H9 (cell line): ENCODE measurements at regions not wholly inside any gene's neighbourhood (a gene's known extent, or its start where the extent isn't known, plus 50 kb on each side); places are given as distances from the start of the nearest gene placed in this dataset.

Experiments
- DNase-seq: peaks from one replicate; pipeline ENCODE4 v3.0.0-alpha.2; 2017
- H2AFZ ChIP-seq: one replicate; pipeline ENCODE4 v1.6.1; 2013; ENCODE audit warnings: mild to moderate bottlenecking, low read length, control low read depth, moderate library complexity
- H2AK5ac ChIP-seq: 2 replicates; pipeline ENCODE4 v1.6.1; 2013; ENCODE audit warnings: low read length, control low read depth, mixed read lengths; ENCODE audit not compliant: insufficient read length
- H2BK120ac ChIP-seq: one replicate; pipeline ENCODE4 v1.6.1; 2013; ENCODE audit warnings: low read depth, mild to moderate bottlenecking, low read length, control low read depth, inconsistent platforms; ENCODE audit not compliant: poor library complexity, severe bottlenecking
- H2BK12ac ChIP-seq: 2 replicates; pipeline ENCODE4 v1.6.1; 2013; ENCODE audit warnings: low read length, control low read depth, mixed read lengths, low read depth; ENCODE audit not compliant: insufficient read length
- H2BK15ac ChIP-seq: 2 replicates; pipeline ENCODE4 v1.6.1; 2013; ENCODE audit warnings: low read depth, low read length, control low read depth
- H2BK20ac ChIP-seq: one replicate; pipeline ENCODE4 v1.6.1; 2013; ENCODE audit warnings: low read depth, mild to moderate bottlenecking, low read length, control low read depth, inconsistent platforms; ENCODE audit not compliant: poor library complexity, severe bottlenecking
- H2BK5ac ChIP-seq: 2 replicates; pipeline ENCODE4 v1.6.1; 2013; ENCODE audit warnings: low read length, control low read depth, mixed read lengths; ENCODE audit not compliant: insufficient read length
- H3K14ac ChIP-seq: 2 replicates; pipeline ENCODE4 v1.6.1; 2013; ENCODE audit warnings: low read length, control low read depth; ENCODE audit not compliant: insufficient read depth
- H3K18ac ChIP-seq: 2 replicates; pipeline ENCODE4 v1.6.1; 2013; ENCODE audit warnings: low read depth, mild to moderate bottlenecking, mixed read lengths, low read length, control low read depth; ENCODE audit not compliant: insufficient read length
- H3K23ac ChIP-seq: 2 replicates; pipeline ENCODE4 v1.6.1; 2013; ENCODE audit warnings: low read length, control low read depth, mixed read lengths, low read depth; ENCODE audit not compliant: insufficient read length
- H3K23me2 ChIP-seq: 2 replicates; pipeline ENCODE4 v1.6.1; 2013; ENCODE audit warnings: low read depth, mild to moderate bottlenecking, mixed read lengths, low read length, control low read depth; ENCODE audit not compliant: insufficient read length, poor library complexity, severe bottlenecking
- H3K27ac ChIP-seq: 2 replicates; pipeline ENCODE4 v1.5.1; 2013; ENCODE audit warnings: low read length, control low read depth, mixed read lengths, low read depth; ENCODE audit not compliant: insufficient read length
- H3K27me3 ChIP-seq: 2 replicates; pipeline ENCODE4 v1.6.1; 2013; ENCODE audit warnings: low read length, control low read depth, inconsistent platforms; ENCODE audit not compliant: insufficient read depth
- H3K4ac ChIP-seq: 2 replicates; pipeline ENCODE4 v1.6.1; 2013; ENCODE audit warnings: low read depth, mild to moderate bottlenecking, control low read depth, inconsistent platforms, low read length, moderate library complexity
- H3K4me1 ChIP-seq: 2 replicates; pipeline ENCODE4 v1.6.1; 2013; ENCODE audit warnings: low read length, control low read depth, inconsistent platforms; ENCODE audit not compliant: insufficient read depth
- H3K4me2 ChIP-seq: 2 replicates; pipeline ENCODE4 v1.6.1; 2013; ENCODE audit warnings: low read length, control low read depth, mixed read lengths; ENCODE audit not compliant: insufficient read length, insufficient read depth
- H3K56ac ChIP-seq: 2 replicates; pipeline ENCODE4 v1.6.1; 2013; ENCODE audit warnings: low read depth, mild to moderate bottlenecking, mixed read lengths, low read length, control low read depth; ENCODE audit not compliant: insufficient read length
- H3K79me1 ChIP-seq: 2 replicates; pipeline ENCODE4 v1.6.1; 2013; ENCODE audit warnings: low read depth, mild to moderate bottlenecking, moderate library complexity, low read length, control low read depth, inconsistent platforms; ENCODE audit not compliant: insufficient read depth, poor library complexity, severe bottlenecking
- H3K79me2 ChIP-seq: 2 replicates; pipeline ENCODE4 v1.6.1; 2013; ENCODE audit warnings: low read length, control low read depth, inconsistent platforms; ENCODE audit not compliant: insufficient read depth
- H3K9ac ChIP-seq: 2 replicates; pipeline ENCODE4 v1.6.1; 2013; ENCODE audit warnings: low read length, control low read depth, mixed read lengths; ENCODE audit not compliant: insufficient read length; ENCODE audit errors: extremely low read depth
- H3K9me3 ChIP-seq: one replicate; pipeline ENCODE4 v1.6.1; 2013; ENCODE audit warnings: low read depth, low read length, inconsistent platforms; ENCODE audit not compliant: control insufficient read depth
- H3T11ph ChIP-seq: one replicate; pipeline ENCODE4 v1.6.1; 2013; ENCODE audit warnings: mild to moderate bottlenecking, low read length, control low read depth, inconsistent platforms
- H4K20me1 ChIP-seq: one replicate; pipeline ENCODE4 v1.6.1; 2013; ENCODE audit not compliant: control insufficient read depth, insufficient read length, insufficient read depth
- H4K5ac ChIP-seq: 2 replicates; pipeline ENCODE4 v1.6.1; 2013; ENCODE audit warnings: low read depth, mild to moderate bottlenecking, mixed read lengths, low read length, control low read depth; ENCODE audit not compliant: insufficient read length
- H4K8ac ChIP-seq: replicated peaks from 2 replicates; pipeline ENCODE4 v1.6.1; 2013; ENCODE audit warnings: low read length, control low read depth, mixed read lengths, low read depth; ENCODE audit not compliant: insufficient read length
- H4K91ac ChIP-seq: 2 replicates; pipeline ENCODE4 v1.6.1; 2013; ENCODE audit warnings: low read depth, mild to moderate bottlenecking, moderate library complexity, mixed read lengths, low read length, control low read depth; ENCODE audit not compliant: insufficient read length
- H3K27ac Mint-ChIP-seq, 3 experiments: 2 replicates in 2 of 3; 3 replicates in 1 of 3; pipeline ENCODE4 v1.8.0; 2020 to 2021; ENCODE audit warnings: mixed read lengths in 3 of 3, mild to moderate bottlenecking in 1 of 3, moderate library complexity in 1 of 3
- H3K27me3 Mint-ChIP-seq: 2 replicates; pipeline ENCODE4 v1.8.0; 2021; ENCODE audit warnings: low read depth, mild to moderate bottlenecking, moderate library complexity, mixed read lengths
- H3K36me3 Mint-ChIP-seq, 3 experiments: 2 replicates in 2 of 3; 3 replicates in 1 of 3; pipeline ENCODE4 v1.8.0; 2020 to 2021; ENCODE audit warnings: low read depth in 3 of 3, mixed read lengths in 3 of 3; ENCODE audit not compliant: insufficient read depth in 1 of 3
- H3K4me1 Mint-ChIP-seq, 2 experiments: 2 replicates each; pipeline ENCODE4 v1.8.0; 2020; ENCODE audit warnings: mixed read lengths in 2 of 2
- H3K4me3 Mint-ChIP-seq, 2 experiments: 2 replicates in 1 of 2; 3 replicates in 1 of 2; pipeline ENCODE4 v1.8.0; 2020 to 2021; ENCODE audit warnings: mild to moderate bottlenecking in 2 of 2, mixed read lengths in 2 of 2, moderate library complexity in 1 of 2
- H3K9me3 Mint-ChIP-seq, 2 experiments: 2 replicates in 1 of 2; 3 replicates in 1 of 2; pipeline ENCODE4 v1.8.0; 2020; ENCODE audit warnings: mild to moderate bottlenecking in 2 of 2, mixed read lengths in 2 of 2, moderate library complexity in 1 of 2
- CTCF ChIP-seq: fragments of 200-600 bp; sonication (generic); conservative IDR thresholded peaks from 3 replicates; pipeline ENCODE4 v1.8.0; 2021; ENCODE audit warnings: antibody characterized with exemption, mild to moderate bottlenecking
- WGBS: extraction: QIAGEN DNeasy Blood & Tissue Kit; methylation state at CpG from one replicate; pipeline ENCODE4 v1.1.7; 2013; ENCODE audit warnings: missing lambda C conversion rate, low lambda C conversion rate, mixed read lengths; ENCODE audit not compliant: insufficient read length; ENCODE audit errors: extremely low coverage; 5-methylcytosine and 5-hydroxymethylcytosine counted together

- WGBS: no CpG with 5 or more reads among the region's 3 CpGs
- H3K23ac ChIP-seq: no peak overlapping the region
- no peak overlapping the region for H3K9ac ChIP-seq
- H4K20me1 ChIP-seq: no peaks in the 10 kb centered on the region
- no peak for DNase-seq
- no peak for TF ChIP-seq CTCF
- peaks cover under 1% of the 10 kb centered on the region; the same call in 1 of the 2 replicates for H3K4me1 ChIP-seq
- H3T11ph ChIP-seq: no peak overlapping the region
- Mint-ChIP-seq H3K27me3 (peaks cover 28% of the 10 kb centered on the region), H3K4me3 (no peak overlapping the region), H3K36me3 (no peaks in the 10 kb centered on the region), H3K27ac (no peak overlapping the region), H3K4me1 (peaks cover 14 to 28% of the 10 kb centered on the region in 2 experiments), H3K9me3 (no peaks in the 10 kb centered on the region; a peak in 1 of 5 replicates)
- H3K4ac ChIP-seq: no peak overlapping the region
- H3K4me2 ChIP-seq: no peak overlapping the region
- H4K8ac ChIP-seq: no peak overlapping the region
- no peak overlapping the region for H2BK15ac ChIP-seq
- no peak overlapping the region for H3K27ac ChIP-seq
- H2BK20ac ChIP-seq: no peak overlapping the region
- no peak overlapping the region for H2BK5ac ChIP-seq
- H2BK12ac ChIP-seq: no peak overlapping the region
- H3K56ac ChIP-seq: no peak overlapping the region
- H2AFZ ChIP-seq: no peak overlapping the region
- no peak overlapping the region for H2BK120ac ChIP-seq
- H3K79me1 ChIP-seq: no peaks in the 10 kb centered on the region
- H3K27me3 ChIP-seq: no peaks in the 10 kb centered on the region
- H3K14ac ChIP-seq: no peak overlapping the region
- no peak overlapping the region for H2AK5ac ChIP-seq
- no peaks in the 10 kb centered on the region for H3K9me3 ChIP-seq
- no peak overlapping the region for H4K5ac ChIP-seq
- H3K18ac ChIP-seq: no peak overlapping the region
- H3K23me2 ChIP-seq: no peaks in the 10 kb centered on the region
- no peak overlapping the region for H4K91ac ChIP-seq
- no peaks in the 10 kb centered on the region for H3K79me2 ChIP-seq
Measured at GRCh38 chr2:172241222-172241621, 138.5 kb upstream of the DLX2 start.
